NCI-H524 (cell line): ENCODE measurements at regions not wholly inside any gene's neighbourhood (a gene's known extent, or its start where the extent isn't known, plus 50 kb on each side); places are given as distances from the start of the nearest gene placed in this dataset.
"Not testable (repeated sequence)": the region's sequence is repeated elsewhere in the genome, so short reads cannot be mapped to it uniquely, and the experiment has no call there.

Experiments
- DNase-seq, 2 experiments: peaks; one replicate each; lab custom pipeline; 2025; lab: John Stamatoyannopoulos, UW

DNA sequence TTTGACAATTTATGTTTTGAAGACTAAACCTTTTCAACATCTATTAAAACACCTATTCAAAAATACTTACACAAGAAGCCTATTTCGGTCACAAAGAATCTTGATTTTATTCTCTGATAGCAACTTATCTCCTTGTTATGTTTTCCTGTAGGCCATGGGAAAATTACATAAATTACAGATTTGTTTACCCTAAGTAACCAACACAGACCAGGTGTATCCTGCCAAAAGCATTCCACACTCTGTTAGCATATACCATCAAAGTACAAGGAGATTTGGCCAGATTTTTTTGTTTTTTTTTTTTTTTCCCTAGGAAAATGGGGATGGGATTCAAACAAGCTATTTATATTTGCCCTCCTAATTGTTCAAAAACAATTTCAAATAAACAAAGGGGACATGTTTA lies 497.9 kb upstream of the MAGEB18 start:
- no peak for DNase-seq

DNA sequence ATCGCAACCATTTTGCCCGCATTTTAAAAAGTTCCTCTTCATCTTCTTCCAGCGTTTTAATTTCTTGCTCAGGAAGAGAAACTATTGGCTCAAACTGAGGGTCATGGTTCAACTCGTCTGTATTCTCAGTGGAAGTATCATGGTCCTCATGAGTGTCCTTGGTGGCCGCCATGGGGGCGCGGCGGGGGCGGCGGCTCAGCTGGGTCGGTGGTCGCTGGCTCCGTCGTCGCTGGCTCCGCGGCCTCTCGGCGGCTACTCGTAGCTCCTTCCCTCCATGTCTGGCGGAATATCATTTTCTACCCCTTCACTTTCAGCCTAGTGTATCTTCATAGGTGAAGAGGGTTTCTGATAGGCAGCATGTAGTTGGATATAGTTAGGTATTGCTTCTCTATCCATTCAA lies 492.0 kb upstream of the MAGEB18 start:
- no peak for DNase-seq

DNA sequence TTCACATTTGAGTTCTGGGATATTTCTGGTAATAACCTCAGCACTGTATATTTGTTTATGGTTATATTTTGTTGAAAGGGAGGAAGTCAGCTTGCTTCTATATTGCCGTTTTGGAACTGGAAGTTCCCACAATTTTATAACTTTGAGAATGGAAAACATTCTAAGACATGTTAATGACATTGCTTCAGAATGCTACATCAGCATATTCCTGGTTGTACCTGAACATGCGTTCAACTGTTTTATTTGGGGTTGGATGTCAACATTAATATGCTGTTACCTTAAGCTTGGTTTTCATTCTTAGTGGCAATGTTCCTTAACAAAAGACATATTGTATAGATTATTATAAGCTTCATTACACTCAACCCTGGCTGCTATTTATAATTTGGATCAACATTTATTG lies 489.4 kb upstream of the MAGEB18 start:
- DNase-seq, result no peak

DNA sequence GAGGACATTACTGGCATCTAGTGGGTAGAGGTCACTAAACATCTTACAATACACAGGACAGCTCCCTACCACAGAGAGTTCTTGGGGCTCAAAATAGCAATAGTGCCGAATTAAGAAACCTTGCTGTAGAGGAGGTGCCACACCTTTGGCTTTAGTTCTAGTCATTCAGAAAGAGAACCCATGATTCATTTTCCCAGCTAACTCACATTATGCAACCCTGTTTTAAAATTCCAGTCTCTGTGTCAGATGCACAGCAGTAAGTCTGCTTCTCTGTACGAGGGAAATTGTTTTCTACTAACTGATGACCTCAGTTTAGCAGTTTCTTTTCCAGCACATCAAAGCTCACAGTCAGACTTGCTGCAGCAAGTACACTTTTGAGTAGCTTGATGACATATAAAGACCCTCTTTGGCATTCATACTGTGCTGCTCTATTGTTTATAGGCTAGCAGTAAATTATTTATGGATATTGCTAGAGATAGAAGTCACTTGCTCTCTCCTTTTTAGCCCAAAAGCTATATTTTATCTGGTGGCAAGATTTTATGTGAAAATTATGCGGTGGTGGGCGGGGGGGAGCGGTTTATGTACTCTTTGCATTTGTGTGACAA lies 487.8 kb upstream of the MAGEB18 start:
- no peak for DNase-seq

DNA sequence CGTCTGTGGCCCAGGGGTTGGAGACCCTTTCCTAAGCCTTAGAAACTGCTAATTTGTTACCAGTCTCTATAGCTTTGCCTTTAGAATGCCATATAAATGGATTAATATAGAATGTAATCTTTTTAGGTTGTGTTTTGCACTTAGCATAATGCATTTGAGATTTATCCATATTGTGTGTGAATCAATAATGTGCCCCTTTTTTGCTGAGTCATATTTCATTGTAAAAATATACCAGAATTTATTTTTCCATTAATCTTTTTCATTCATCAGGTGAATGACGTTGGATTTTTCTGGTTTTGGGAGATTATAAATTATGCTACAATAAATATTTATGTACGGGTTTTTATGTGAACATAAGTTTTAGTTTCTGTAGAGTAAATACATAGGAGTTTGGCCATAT lies 478.8 kb upstream of the MAGEB18 start:
- DNase-seq, result no peak

DNA sequence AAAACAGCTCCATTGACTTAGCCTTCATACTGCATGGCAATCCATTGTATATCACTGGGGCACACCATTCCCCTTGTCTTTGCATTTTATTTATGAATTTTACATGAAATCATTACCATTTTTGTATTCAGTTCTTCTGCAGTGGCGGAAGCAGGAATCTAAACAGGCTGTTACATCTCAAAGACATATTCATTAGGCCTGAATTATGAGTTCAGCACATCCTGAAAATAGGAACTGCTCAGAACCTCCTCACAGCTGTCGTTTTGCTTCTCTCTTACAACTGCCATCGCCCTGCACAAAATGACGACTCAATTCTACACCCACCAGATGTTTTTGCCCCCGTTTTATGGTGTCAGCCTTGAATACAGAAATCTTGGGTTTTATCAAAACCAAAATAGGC lies 474.4 kb upstream of the MAGEB18 start:
- DNase-seq, result no peak

DNA sequence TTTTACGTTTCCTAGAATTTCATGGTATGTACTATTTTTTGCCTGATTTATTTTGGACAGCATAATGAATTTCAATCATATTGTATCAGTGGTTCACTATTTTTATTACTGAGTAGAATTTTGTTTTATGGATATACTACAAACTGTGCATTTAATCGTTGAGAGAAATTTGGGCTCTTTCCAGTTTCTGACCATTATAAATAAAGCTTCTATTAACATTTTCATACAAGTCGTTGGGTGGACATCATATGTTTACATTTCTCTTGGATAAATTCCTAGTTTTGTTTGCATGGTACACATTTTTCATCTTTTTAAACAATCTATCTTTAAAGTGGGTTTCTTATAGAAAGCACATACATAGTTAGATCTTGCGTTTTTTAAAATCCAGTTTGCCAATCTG lies 472.7 kb upstream of the MAGEB18 start:
- no peak for DNase-seq

DNA sequence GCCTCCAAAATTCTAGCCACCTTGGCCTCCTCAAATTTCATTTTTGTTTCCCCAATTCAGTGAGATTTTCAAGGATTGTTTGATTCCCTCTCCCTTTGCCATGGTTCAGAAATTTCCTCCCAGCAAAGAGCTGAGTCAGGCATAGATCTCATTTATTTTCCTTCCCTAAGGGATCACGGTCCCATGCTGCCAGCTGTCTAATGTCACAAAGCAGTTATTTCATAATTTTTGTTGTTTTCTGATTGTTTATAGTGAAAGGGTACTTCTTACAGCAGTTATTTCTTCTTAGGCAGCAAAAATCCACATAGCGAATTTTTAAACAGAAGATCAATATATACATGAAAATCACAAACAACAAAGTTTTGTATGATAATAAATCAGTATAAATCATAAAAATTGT lies 470.5 kb upstream of the MAGEB18 start:
- no peak for DNase-seq

DNA sequence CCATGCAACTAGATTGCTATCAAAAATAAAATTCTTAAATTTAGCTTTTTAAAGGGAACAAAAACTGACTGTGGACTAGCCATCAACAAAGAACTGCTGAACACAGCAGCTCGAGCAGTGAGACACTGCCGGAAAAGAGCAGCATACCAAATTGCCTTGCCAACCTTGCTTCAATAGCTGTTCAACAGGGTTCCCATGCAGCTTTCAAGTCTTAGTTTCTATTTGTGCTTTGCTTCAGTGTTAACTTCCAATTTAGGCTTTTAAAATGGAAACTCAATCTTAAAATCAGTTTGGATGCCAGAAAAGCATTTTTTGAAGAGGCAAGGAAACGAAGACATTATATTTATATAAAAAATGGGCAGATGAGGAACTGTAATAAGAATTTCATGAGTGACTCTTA lies 463.4 kb upstream of the MAGEB18 start:
- no peak for DNase-seq

DNA sequence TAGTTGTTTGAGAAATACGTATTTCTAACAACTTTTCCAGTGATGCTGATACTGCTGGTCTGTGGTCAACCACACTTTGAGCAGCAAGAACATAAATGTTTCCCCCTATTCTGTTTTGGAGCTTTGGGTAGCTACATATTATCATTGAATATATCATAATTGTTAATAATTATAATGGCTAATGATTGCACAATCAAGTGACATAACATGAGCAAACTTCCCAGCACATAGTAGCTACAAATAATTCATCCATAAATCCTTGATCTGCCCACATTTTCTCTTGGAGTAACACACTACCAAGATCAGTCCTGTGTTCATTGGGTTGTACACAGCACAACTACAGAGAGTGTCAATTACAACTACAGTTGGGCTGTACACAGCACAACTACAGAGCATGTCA lies 436.3 kb upstream of the MAGEB18 start:
- no peak for DNase-seq

DNA sequence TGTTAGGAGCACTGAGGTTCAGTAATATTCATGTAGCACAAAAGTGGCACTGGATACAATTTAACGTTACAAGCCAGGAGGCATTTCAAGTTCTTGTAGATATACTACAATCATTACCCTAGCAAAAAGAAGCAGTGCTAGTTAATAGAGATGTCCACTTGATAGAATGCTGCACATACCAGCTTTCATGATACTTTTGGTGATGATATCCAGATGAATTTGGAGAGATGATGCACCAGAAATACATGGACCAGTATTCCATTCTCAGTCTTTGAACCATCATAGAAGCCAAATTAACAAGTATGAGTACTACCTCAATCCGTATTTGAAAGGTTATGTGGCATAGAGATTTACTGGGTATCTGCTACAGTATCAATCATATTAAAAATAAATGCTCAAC lies 421.0 kb upstream of the MAGEB18 start:
- no peak for DNase-seq

DNA sequence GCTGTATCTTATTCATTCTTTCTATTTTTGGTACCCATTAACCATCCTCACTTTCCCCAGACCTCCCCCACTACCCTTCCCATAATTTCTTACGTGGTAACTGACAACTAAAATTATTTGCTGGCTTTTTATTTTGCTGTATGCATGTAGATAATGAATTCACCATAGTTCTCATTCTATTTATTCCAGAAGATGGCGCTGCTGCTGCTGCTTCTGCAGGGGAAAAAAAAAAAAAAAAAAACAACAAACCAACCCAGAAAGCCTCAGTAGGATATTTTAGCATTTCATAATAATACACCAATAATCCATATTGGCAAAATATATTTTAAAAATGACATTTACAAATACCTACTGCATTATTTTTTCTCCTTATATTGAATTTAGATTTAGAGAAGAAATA lies 416.6 kb upstream of the MAGEB18 start:
- peak in 1 of 2 experiments; percentile 36 for DNase-seq

DNA sequence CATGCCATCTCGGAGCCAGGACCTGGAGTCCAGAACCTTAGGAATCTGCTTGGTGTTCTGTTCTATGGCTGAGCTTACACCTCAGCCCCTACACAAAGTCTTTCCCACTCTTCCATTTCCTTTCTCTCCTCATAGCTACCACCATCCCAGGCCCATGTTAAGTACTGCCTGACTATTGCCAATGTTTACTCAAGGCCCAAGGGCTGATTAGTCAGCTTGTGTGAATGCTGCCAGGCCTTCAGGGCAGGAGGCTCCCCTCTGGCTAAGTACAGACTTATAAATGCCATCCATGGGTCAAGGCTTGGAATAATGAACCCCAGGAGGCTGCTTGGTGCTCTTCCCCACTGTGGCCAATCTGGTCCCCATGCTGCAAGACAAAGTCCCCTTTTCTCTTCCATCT lies 411.6 kb upstream of the MAGEB18 start:
- DNase-seq, result no peak

DNA sequence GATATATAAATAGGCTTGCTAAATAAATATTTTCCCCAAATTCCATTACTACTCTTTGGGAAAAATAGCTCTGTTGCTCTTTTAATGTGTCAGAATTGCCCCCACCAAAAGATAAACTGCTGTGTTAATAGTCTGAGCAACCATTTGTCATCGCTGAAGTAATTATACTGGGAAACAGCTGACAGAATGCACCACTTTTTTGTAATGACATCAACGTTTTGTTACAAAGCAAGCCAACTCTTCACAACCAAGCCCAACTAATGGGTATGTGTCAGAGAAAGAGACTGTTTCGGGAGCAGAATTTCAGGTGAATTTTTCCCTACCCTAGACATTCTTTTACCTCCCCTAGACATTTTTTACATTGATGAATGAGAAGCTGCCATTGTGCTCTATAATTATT lies 405.0 kb upstream of the MAGEB18 start:
- DNase-seq, result no peak

DNA sequence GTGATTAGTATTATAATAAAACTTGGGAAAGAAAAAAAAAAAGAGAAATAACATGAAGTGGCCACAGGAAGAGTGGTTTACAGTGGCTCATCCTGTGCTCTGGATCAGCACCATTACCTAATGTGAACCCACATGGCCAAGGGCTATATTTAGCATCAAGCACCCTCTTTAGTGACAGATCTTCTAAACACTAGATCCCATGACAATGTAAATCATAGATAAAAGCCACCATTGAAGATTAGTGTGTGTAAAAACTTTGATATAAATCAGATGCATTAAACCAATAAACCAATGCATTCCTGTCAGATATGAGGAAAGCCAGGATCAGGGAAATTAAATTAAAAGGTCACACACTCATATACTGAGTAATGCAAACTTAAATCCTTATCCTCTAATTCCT lies 400.6 kb upstream of the MAGEB18 start:
- no peak for DNase-seq

DNA sequence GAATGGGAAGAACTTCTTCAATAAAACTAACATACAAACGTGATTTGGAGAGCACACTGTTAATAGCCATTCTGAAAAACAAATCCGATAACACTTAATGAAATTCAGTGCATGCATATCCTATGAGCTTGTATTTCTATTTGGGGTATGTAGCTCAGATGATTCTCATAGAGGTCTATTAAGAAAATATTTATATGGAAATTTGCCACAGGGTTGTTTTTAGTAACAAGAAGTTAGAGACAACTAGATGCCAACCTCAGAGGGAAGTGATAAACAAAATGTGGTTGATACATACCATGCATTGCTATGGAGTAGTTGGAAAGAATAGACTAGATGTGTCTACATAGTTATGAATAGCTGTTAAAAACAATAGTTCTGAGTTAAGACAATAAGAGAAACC lies 395.8 kb upstream of the MAGEB18 start:
- no peak for DNase-seq

DNA sequence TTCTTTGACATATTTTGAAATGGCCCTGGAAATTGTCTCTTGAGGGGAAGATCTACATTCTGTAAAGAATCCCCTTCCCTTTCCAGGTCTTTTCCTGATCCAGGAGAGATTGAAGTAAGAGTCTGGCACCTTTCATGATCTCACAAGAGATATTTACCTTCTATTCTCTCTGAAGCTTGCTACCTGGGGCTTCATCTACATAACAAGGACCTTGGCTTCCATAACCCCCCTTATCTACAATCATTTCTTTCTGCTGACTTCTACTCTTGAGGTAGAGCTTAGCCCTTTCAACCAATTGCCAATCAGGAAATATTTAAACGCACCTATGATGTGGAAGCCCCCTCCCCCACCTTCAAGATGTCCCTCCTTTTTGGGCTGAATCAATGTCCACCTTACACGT lies 383.7 kb upstream of the MAGEB18 start:
- DNase-seq, result no peak

DNA sequence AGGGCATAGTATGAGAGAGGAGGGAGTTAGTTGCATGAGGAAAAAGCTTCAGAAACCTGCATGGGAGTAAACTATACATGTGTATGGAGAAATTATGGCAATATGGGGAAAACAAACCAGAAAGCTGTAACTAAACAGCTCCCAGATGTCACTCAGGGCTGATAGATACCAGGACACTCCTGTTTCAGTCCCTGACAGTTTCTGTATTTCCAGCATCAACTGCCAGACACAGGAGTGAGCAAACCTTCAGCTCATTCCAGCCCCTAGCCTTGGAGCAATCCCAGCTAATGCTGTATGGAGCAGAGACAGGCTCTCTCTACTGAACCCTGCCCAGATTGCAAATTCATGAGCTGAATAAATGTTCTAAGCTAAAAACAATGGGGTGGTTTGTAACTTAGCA lies 382.9 kb upstream of the MAGEB18 start:
- no peak for DNase-seq

DNA sequence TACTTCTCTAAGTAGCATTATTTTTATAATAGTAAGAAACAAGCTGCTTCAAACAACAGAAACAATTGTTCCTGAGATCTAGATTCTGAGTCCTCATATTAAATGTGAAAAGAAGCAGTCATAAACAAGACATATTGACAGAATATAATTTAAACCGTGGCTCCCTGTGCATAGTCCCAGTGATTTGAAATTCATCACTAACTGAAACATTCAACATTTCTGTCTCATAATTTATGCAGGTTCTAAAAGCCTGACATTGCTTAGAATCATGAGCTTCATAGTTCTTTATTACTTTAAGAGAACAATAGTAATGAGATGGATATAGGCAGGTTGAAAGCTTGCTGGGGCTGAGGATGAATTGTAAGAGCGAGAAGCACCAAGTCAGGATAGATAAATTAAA lies 375.5 kb upstream of the MAGEB18 start:
- no peak for DNase-seq

DNA sequence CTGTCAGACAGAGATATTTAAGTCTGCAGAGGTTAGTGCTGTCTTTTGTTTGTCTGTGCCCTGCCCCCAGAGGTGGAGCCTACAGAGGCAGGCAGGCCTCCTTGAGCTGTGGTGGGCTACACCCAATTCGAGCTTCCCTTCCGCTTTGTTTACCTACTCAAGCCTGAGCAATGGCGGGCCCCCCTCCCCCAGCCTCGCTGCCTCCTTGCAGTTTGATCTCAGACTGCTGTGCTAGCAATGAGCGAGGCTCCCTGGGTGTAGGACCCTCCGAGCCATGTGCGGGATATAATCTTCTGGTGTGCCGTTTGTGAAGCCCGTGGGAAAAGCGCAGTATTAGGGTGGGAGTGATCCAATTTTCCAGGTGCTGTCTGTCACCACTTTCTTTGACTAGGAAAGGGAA lies 366.3 kb upstream of the MAGEB18 start:
- not testable (repeated sequence) for DNase-seq

DNA sequence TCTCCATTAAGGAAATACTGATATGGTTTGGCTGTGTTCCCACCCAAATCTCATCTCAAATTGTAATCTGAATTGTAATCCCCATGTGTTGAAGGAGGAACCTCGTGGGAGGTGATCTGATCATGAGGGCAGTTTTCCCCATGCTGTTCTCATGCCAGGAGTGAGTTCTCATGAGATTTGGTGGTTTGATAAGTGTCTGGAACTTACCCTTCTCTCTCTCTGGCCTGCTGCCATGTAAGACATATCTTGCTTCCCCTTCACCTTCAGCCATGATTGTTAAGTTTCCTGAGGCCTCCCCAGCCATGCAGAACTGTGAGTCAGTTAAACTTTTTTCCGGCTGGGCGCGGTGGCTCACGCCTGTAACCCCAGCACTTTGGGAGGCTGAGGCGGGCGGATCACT lies 340.3 kb upstream of the MAGEB18 start:
- not testable (repeated sequence) for DNase-seq

DNA sequence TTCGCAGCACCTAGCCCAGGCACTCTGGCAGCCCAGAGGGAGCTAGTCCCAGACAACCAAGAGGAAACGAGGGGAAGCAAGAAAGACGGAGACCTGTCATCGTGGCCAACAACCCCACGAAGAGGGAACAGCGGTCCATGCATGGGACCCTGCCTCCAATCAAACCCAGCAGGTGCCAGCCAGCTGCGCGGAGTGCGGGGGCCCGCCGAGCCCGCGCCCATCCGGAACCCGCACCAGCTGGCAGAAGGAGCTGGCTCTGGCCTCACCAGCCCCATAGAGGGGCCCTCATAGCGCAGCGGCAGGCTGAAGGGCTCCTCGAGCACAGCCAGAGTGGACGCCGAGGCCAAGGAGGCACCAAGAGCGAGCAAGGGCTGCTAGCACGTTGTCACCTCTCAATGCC lies 332.4 kb upstream of the MAGEB18 start:
- no peak for DNase-seq

DNA sequence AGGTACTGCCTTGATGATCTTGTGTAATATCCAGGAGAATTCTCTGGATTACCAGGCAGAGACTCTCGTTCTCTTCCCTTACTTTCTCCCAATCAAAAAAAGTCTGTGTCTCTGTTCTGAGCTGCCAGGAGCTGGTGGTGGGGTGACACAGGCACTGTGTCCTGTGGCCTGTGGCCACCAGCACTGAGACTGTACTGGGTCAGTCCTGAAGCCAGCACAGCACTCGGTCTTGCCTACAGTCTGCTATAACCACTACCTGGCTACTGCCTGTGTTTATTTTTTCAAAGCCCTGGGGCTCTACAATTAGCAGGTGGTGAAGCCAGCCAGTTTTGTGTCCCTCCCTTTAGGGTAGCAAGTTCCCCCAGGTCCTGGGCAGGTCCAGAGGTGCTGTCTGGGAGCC lies 331.1 kb upstream of the MAGEB18 start:
- DNase-seq, result no peak

DNA sequence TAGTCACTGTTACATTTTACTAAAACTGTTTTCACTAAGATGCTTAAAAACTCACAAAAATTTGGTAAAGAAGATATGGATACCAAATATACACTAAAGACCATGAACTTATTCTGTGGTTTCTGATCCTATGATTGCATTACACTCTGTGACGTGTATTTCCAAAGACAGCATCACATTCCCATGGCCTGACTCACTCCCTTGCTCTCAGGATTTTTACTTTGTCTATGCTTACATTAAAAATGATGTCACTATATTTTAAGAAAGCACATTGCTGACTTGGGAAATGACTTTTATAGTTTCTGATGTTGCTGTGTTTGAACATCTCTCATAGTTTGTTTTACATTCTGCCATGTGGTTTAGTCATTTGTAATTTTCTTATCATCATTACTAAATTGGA lies 327.9 kb upstream of the MAGEB18 start:
- DNase-seq, result no peak

DNA sequence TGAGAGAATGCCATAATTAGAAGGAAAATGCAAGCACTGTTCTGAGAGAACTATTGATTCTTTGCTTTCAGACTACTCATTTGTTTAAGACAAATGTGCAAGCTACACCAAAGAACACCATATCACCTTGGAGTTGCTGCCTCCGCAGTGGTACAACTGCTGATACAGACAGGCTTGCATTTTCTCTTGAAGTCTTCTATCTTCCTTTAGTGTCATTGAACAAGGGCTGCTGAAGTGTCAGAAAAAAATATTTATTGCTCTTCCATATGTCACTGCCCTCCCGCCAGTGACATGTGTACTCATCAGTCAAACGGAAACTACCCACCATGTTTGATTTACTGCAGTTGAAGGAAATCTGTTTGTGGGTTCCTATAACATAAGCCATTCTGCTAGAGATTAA lies 318.3 kb upstream of the MAGEB18 start:
- peak in 1 of 2 experiments; percentile 81 for DNase-seq
